GM12875 (cell line): ENCODE measurements at regions not wholly inside any gene's neighbourhood (a gene's known extent, or its start where the extent isn't known, plus 50 kb on each side); places are given as distances from the start of the nearest gene placed in this dataset.

ENCODE experiments used
- H3K4me3 ChIP-seq: one replicate; pipeline ENCODE4 v1.5.1; 2011; ENCODE audit warnings: low read depth, low read length, control low read depth
- TF ChIP-seq, protein P1 (sequence below): IDR thresholded peaks from 2 replicates; pipeline ENCODE4 v1.5.1; 2011; ENCODE audit warnings: low read depth, mild to moderate bottlenecking, control low read depth, inconsistent platforms, low read length, moderate library complexity, borderline replicate concordance; ENCODE audit not compliant: insufficient read depth

DNA sequence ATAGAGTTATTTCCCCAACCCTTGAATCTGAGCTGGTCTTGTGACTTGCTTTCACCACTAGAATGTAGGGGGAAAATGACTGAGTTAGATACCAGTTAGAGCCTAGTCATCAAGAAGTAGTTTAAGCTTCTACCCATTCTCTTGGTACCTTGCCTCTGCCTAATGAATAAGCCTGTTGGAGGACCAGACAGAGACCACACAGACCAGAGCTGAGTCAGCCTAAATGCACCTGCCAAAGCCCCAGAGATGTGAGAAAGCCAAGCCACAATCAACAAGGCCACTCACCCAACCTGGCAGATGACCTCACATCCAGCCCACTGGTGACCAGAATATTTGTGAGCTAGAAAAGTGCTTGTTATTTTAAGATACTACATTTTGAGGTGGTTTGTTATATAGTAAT, 85.2 kb upstream of the DCLK2 start:
- no peak overlapping the region for H3K4me3 ChIP-seq
- TF ChIP-seq, protein P1, sequence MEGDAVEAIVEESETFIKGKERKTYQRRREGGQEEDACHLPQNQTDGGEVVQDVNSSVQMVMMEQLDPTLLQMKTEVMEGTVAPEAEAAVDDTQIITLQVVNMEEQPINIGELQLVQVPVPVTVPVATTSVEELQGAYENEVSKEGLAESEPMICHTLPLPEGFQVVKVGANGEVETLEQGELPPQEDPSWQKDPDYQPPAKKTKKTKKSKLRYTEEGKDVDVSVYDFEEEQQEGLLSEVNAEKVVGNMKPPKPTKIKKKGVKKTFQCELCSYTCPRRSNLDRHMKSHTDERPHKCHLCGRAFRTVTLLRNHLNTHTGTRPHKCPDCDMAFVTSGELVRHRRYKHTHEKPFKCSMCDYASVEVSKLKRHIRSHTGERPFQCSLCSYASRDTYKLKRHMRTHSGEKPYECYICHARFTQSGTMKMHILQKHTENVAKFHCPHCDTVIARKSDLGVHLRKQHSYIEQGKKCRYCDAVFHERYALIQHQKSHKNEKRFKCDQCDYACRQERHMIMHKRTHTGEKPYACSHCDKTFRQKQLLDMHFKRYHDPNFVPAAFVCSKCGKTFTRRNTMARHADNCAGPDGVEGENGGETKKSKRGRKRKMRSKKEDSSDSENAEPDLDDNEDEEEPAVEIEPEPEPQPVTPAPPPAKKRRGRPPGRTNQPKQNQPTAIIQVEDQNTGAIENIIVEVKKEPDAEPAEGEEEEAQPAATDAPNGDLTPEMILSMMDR: no peak

DNA sequence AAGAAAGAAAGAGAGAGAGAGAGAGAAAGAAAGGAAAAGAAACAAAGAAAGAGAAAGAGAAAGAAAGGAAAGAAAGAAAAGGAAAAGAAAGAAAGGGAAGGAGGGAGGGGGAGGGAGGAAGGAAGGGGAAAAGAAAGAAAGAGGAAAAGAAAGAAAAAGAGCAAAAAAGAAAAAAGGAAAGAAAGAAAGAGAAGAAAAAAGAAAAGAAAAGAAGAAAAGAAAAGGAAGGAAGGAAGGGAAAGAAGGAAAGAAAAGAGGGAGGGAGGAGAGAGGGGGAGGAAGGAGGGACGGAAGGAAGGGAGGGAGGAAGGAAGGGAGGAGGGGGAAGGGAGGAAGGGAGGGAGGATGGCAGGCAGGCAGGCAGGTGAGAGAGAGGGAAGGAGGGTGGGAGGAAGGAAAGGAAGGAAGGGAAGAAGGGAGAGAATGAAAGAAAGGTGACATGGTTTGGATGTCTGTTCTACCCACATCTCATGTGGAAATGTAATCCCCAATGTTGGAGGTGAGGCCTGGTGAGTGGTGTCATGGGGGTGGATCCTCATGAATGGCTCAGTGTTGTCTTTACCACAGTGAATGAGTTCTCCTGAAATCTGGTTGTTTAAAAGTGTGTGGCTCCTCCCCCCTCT, 83.0 kb upstream of the DCLK2 start:
- TF ChIP-seq, protein P1: no peak
- no peak overlapping the region for H3K4me3 ChIP-seq

DNA sequence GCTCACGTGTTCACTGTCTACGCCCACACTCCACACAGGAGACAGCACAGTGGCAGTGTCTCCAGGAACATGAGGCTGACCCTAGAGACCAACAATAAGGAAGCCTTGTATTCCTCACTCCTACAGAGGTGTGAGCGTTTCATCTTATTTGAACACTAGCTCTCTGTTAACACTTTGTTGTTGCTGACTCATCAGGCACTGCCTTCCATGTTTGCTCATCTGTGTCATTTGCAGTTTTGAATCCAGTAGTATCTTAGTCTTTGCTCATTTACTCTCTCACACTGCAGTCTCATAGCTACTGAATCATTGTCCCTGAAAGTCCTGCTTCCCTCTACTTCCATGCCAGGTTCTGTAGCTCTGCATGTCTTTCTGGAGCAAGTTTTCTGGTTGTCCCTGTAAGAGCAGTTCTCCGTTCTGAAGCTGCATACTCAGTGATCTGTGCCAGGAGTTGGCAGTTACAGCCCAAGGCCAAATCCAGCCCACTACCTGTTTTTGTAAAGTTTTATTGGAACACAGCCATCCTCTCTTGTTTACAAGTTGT, 80.3 kb upstream of the DCLK2 start:
- TF ChIP-seq, protein P1: no peak

DNA sequence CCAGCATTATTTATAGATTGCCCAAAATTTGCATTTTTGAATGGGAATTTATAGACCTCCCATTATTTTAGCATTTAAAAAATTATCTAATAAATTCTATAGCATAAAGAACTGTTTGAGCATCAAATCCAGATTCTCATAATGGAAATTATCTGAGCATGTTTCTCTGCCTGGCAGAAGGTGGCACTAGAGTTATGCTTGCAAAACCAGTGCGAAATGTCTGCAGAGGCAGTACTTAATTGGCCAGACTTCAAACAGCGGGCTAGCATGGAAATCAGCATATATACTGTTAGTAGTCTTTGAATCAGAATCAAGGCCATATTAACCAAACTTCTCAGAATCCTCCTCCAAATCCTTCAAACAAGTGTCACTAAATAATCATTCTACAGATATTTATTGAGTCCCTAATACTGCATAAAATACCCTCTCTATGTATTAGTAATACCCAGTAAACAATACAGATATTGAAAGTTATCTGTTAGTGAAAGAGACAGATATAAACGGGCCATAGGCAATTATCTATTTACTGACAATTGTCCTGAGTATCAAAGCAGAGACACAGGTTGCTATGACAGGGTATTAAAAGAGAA, 78.7 kb upstream of the DCLK2 start:
- no peak overlapping the region for H3K4me3 ChIP-seq

More for the DNA sequence above, 80.3 kb upstream of the DCLK2 start:
- no peak overlapping the region for H3K4me3 ChIP-seq

DNA sequence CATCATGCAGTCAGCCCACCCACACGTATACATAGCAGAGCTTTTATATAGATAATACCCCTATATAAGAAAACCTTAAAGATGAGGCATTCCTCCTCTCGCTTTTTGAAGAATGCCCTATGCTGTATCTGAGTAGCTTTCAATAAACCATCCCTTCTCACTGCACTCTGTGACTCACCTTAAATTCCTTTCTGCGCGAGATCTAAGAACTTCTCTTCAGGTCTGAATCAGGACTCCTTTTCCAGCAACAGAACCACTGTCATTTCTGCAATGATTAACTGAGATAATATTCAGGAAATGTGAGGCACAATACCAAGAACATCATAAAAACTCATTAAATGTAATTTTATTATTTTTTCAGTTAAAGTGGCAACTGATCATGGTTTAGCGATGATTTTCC, 76.4 kb upstream of the DCLK2 start:
- TF ChIP-seq, protein P1: no peak
- H3K4me3 ChIP-seq: no peak overlapping the region

More for the DNA sequence above, 78.7 kb upstream of the DCLK2 start:
- TF ChIP-seq, protein P1: peak; percentile 55; the same call in 1 of the 2 replicates

DNA sequence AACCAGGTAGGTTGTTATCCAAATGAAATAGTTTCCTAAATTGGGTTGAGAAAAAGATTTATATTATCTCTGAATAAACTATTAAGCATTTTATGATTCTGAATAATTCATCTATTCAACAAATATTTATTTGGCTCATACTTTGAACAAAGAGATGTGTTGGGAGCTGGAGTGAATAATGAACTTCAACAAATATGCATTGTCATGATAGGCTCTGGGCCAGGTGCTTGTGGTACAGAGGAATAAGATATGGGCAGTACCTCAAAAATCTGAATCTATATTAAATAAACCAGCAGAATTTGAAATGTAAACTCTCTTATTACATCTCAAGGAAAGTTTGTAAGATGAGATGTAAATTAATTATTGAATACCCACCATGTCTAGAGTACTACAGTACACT, 75.7 kb upstream of the DCLK2 start:
- no peak overlapping the region for H3K4me3 ChIP-seq
- TF ChIP-seq, protein P1: no peak

DNA sequence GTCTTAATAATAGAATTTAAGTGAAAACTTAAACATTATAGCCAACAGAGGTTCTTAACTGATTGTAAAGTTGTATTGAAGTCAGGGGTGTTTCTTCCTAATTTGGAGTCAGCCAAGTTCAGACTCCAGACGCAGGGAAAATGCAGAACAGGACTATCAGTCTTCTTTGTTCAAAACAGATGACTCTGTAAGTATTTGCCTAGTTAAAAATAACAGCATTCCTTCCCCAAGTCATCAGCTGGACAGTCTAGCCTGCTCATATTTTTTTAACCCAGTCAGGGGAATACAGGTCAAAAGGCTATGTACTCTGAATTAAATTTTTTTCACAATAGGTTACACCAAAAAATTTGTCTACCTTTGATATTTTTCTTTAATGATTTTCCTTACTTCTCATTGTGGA, 73.8 kb upstream of the DCLK2 start:
- TF ChIP-seq, protein P1: no peak
- no peak overlapping the region for H3K4me3 ChIP-seq
